OCI-LY1 (cell line): ENCODE measurements at regions not wholly inside any gene's neighbourhood (a gene's known extent, or its start where the extent isn't known, plus 50 kb on each side); places are given as distances from the start of the nearest gene placed in this dataset.

Experiments
- EZH2 ChIP-seq: fragments of 200-600 bp; sonication (generic), shearing (Covaris generic); IDR thresholded peaks from 2 replicates; pipeline ENCODE4 v1.8.0; 2017; ENCODE audit warnings: borderline replicate concordance, mixed run types, mild to moderate bottlenecking, antibody characterized with exemption, low read length, moderate library complexity, mixed read lengths
- TF ChIP-seq, protein P1 (sequence below): fragments of 200-600 bp; sonication (generic), shearing (Covaris generic); IDR thresholded peaks from 2 replicates; pipeline ENCODE4 v1.5.1; 2017; ENCODE audit warnings: mild to moderate bottlenecking, antibody characterized with exemption, low read length, moderate library complexity, mixed read lengths

DNA sequence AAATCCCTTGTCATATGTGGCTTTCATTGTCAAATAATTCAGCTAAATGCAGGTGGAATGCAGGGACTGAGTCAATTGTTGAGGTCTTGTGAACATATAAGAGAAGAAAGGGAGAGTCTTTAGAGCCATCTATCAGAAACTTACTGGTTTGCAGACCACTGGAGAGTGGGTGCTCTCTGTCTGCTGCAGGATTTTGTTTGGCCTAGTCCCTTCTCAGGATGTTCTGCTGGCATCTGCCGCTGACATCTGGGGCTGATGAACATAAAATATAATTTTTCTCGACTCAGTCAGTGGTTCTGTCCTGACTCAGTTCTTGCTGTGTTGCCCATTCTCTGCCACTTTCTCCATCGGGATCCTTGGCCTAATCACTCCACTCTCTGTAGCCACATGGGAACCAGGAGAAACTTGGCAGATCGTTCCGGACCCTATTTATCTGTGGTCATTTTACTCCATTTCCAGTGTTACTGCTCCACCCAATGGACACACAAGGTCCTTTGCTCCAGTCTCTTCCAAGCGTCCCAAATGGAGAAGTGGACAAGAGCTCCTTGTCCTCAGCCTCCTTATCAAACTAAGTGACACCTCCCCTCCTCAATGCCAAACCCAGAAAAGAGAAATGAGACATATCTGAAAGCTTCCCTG is 436.2 kb downstream of the FAT4 start:
- TF ChIP-seq, protein P1, sequence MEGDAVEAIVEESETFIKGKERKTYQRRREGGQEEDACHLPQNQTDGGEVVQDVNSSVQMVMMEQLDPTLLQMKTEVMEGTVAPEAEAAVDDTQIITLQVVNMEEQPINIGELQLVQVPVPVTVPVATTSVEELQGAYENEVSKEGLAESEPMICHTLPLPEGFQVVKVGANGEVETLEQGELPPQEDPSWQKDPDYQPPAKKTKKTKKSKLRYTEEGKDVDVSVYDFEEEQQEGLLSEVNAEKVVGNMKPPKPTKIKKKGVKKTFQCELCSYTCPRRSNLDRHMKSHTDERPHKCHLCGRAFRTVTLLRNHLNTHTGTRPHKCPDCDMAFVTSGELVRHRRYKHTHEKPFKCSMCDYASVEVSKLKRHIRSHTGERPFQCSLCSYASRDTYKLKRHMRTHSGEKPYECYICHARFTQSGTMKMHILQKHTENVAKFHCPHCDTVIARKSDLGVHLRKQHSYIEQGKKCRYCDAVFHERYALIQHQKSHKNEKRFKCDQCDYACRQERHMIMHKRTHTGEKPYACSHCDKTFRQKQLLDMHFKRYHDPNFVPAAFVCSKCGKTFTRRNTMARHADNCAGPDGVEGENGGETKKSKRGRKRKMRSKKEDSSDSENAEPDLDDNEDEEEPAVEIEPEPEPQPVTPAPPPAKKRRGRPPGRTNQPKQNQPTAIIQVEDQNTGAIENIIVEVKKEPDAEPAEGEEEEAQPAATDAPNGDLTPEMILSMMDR: no peak
- no peak for TF ChIP-seq EZH2
